ENCODE measurements at regions not wholly inside any gene's neighbourhood (a gene's known extent, or its start where the extent isn't known, plus 50 kb on each side); places are given as distances from the start of the nearest gene placed in this dataset.

DNA sequence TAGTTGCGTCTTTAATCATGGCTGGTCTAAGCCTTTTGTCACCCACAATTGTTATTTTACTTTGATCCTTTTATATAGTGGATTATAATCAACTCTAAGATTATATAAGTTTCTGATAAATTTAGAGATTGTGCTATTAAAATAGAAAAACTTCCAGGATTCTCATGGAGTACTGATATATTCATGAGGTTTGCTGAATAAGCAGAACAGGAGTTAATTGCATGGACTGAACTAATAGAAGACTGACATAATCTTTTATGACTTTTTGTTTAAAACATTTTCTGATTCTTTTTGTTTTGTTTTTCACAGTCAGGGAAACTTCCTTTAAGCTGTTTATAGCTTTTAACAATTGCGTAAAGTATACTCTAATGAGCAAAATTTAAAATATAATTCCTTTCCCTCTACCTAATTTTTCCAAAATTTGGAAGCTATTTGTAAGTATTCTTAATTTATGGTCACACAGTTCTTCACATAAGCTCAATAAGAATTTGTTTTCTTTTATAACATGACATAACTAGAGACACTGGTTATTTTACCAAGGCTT lies 129.9 kb upstream of the TMEM260 start:
- TF ChIP-seq CTCF (IDR thresholded peaks at IDR 0.05; ENCODE audit: low read length) (no peak), EZH2 (IDR thresholded peaks at IDR 0.05; ENCODE audit: borderline replicate concordance, low read length) (no peak)
